ENCODE measurements at regions not wholly inside any gene's neighbourhood (a gene's known extent, or its start where the extent isn't known, plus 50 kb on each side); places are given as distances from the start of the nearest gene placed in this dataset.
"Not testable (repeated sequence)": the region's sequence is repeated elsewhere in the genome, so short reads cannot be mapped to it uniquely, and the experiment has no call there.

GRCh38 chr10:80957161-80957560 is 419.5 kb downstream of the SH2D4B start:
- ChIA-PET POLR2A (no interaction called here), CTCF (no interaction called here)
- TF ChIP-seq CTCF (IDR thresholded peaks at IDR 0.05; ENCODE audit: low read depth, low read length), result no peak
- H3K4me3 ChIP-seq (ENCODE audit: low read depth, low read length), result no peak overlapping the region
- no peak overlapping the region for H3K27ac ChIP-seq (ENCODE audit: low read depth, low read length)
- peaks cover 19% of the 10 kb centered on the region for H3K9me3 ChIP-seq (ENCODE audit: control insufficient read depth, insufficient read depth, low read length)
- DNase-seq (ENCODE audit: low read depth, low spot score), result no peak
- H3K27me3 ChIP-seq (ENCODE audit: control insufficient read depth, insufficient read depth, low read length), result no peaks in the 10 kb centered on the region

- Histone ChIP-seq H3K27ac (ENCODE audit: low read depth, low read length) (no peak overlapping the region), H3K27me3 (ENCODE audit: control insufficient read depth, insufficient read depth, low read length) (no peaks in the 10 kb centered on the region), H3K9me3 (ENCODE audit: control insufficient read depth, insufficient read depth, low read length) (no peaks in the 10 kb centered on the region), H3K4me3 (ENCODE audit: low read depth, low read length) (no peak overlapping the region)
- TF ChIP-seq CTCF (IDR thresholded peaks at IDR 0.05; ENCODE audit: low read depth, low read length), result no peak
- DNase-seq (ENCODE audit: low read depth, low spot score), result no peak
- ChIA-PET CTCF (no interaction called here), POLR2A (no interaction called here)
Observed at GRCh38 chr10:80964179-80964578, 426.5 kb downstream of the SH2D4B start.

- Histone ChIP-seq H3K4me3 (ENCODE audit: low read depth, low read length) (no peak overlapping the region), H3K9me3 (ENCODE audit: control insufficient read depth, insufficient read depth, low read length) (no peaks in the 10 kb centered on the region), H3K27ac (ENCODE audit: low read depth, low read length) (no peak overlapping the region), H3K27me3 (ENCODE audit: control insufficient read depth, insufficient read depth, low read length) (no peaks in the 10 kb centered on the region)
- POLR2A ChIA-PET, result no interaction called here
- CTCF ChIA-PET, result no interaction called here
- DNase-seq (ENCODE audit: low read depth, low spot score), result no peak
- TF ChIP-seq CTCF (IDR thresholded peaks at IDR 0.05; ENCODE audit: low read depth, low read length), result no peak
Observed at GRCh38 chr10:80964955-80965614, 427.4 kb downstream of the SH2D4B start.

GRCh38 chr10:80966326-80966986 is 428.8 kb downstream of the SH2D4B start:
- Histone ChIP-seq H3K27me3 (ENCODE audit: control insufficient read depth, insufficient read depth, low read length) (no peaks in the 10 kb centered on the region), H3K4me3 (ENCODE audit: low read depth, low read length) (no peak overlapping the region), H3K27ac (ENCODE audit: low read depth, low read length) (no peak overlapping the region), H3K9me3 (ENCODE audit: control insufficient read depth, insufficient read depth, low read length) (no peaks in the 10 kb centered on the region)
- DNase-seq (ENCODE audit: low read depth, low spot score), result no peak
- CTCF ChIA-PET, result no interaction called here
- TF ChIP-seq CTCF (IDR thresholded peaks at IDR 0.05; ENCODE audit: low read depth, low read length), result no peak
- POLR2A ChIA-PET, result no interaction called here

GRCh38 chr10:80967357-80967756 is 429.7 kb downstream of the SH2D4B start:
- H3K9me3 ChIP-seq (ENCODE audit: control insufficient read depth, insufficient read depth, low read length); H3K4me3 ChIP-seq (ENCODE audit: low read depth, low read length); POLR2A ChIA-PET; CTCF ChIA-PET; DNase-seq (ENCODE audit: low read depth, low spot score); H3K27me3 ChIP-seq (ENCODE audit: control insufficient read depth, insufficient read depth, low read length); H3K27ac ChIP-seq (ENCODE audit: low read depth, low read length): not testable (repeated sequence)
